ENCODE measurements at regions not wholly inside any gene's neighbourhood (a gene's known extent, or its start where the extent isn't known, plus 50 kb on each side); places are given as distances from the start of the nearest gene placed in this dataset.

DNA sequence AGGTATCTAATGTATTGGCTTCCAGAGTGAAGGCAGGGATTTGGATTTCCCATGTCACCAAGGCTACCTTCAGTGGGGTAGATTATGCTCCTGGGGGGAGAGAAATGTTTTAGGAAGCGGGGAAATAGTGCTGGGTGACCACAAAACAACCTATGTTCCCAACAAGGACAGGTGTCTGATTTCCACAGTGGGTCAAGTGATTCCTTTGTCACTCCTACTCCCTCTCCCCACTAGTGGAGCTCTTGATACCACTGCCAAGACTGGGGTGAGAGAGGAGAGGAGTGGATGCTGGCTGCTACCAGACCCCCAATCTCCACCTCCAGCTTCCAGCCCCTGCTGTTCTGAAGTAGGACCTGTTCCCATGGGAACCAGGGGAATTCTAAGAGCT, 104.3 kb upstream of the FAM78B start:
- TF ChIP-seq, protein P1, sequence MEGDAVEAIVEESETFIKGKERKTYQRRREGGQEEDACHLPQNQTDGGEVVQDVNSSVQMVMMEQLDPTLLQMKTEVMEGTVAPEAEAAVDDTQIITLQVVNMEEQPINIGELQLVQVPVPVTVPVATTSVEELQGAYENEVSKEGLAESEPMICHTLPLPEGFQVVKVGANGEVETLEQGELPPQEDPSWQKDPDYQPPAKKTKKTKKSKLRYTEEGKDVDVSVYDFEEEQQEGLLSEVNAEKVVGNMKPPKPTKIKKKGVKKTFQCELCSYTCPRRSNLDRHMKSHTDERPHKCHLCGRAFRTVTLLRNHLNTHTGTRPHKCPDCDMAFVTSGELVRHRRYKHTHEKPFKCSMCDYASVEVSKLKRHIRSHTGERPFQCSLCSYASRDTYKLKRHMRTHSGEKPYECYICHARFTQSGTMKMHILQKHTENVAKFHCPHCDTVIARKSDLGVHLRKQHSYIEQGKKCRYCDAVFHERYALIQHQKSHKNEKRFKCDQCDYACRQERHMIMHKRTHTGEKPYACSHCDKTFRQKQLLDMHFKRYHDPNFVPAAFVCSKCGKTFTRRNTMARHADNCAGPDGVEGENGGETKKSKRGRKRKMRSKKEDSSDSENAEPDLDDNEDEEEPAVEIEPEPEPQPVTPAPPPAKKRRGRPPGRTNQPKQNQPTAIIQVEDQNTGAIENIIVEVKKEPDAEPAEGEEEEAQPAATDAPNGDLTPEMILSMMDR (IDR thresholded peaks at IDR 0.05; ENCODE audit: extremely low read depth in 1 of 2, insufficient read depth in 1 of 2, low read depth in 1 of 2, low read length in 2 of 2): no peak
- no peak for TF ChIP-seq GATA2 (IDR thresholded peaks at IDR 0.05; ENCODE audit: insufficient read depth, insufficient read length, low read depth, low read length)

All from endothelial cell of umbilical vein (primary cell).